Transverse colon (tissue), 4 donors: ENCODE measurements at regions not wholly inside any gene's neighbourhood (a gene's known extent, or its start where the extent isn't known, plus 50 kb on each side); places are given as distances from the start of the nearest gene placed in this dataset.

Experiments used
- POLR2AphosphoS5 ChIP-seq, 3 donors: sonication (generic); formaldehyde crosslinking; IDR thresholded peaks; one replicate each; pipeline ENCODE4 v1.6.1; 2016; ENCODE audit warnings: antibody characterized with exemption in 3 of 3
- TF ChIP-seq, protein P1 (sequence below), 5 experiments: fragments of 200-600 bp in 3 of 5; fragments of 450-650 bp in 2 of 5; sonication (generic) in 3 of 5; IDR thresholded peaks; 1 replicate in 2 of 5; 2 replicates in 3 of 5; pipeline ENCODE4 v1.5.1; 2016 to 2017; ENCODE audit warnings: antibody characterized with exemption in 5 of 5, inconsistent platforms in 3 of 5, mild to moderate bottlenecking in 2 of 5, moderate library complexity in 1 of 5

- TF ChIP-seq, protein P1, sequence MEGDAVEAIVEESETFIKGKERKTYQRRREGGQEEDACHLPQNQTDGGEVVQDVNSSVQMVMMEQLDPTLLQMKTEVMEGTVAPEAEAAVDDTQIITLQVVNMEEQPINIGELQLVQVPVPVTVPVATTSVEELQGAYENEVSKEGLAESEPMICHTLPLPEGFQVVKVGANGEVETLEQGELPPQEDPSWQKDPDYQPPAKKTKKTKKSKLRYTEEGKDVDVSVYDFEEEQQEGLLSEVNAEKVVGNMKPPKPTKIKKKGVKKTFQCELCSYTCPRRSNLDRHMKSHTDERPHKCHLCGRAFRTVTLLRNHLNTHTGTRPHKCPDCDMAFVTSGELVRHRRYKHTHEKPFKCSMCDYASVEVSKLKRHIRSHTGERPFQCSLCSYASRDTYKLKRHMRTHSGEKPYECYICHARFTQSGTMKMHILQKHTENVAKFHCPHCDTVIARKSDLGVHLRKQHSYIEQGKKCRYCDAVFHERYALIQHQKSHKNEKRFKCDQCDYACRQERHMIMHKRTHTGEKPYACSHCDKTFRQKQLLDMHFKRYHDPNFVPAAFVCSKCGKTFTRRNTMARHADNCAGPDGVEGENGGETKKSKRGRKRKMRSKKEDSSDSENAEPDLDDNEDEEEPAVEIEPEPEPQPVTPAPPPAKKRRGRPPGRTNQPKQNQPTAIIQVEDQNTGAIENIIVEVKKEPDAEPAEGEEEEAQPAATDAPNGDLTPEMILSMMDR (IDR thresholded peaks at IDR 0.05): no peak
- no peak for TF ChIP-seq POLR2AphosphoS5 (IDR thresholded peaks at IDR 0.05)
Observed at GRCh38 chr3:110687138-110687537, 384.5 kb upstream of the NECTIN3 start.
